NCI-H1694 (cell line): ENCODE measurements at regions not wholly inside any gene's neighbourhood (a gene's known extent, or its start where the extent isn't known, plus 50 kb on each side); places are given as distances from the start of the nearest gene placed in this dataset.
"Not testable (repeated sequence)": the region's sequence is repeated elsewhere in the genome, so short reads cannot be mapped to it uniquely, and the experiment has no call there.

ENCODE experiments used
- DNase-seq: peaks from one replicate; lab custom pipeline; 2025; lab: John Stamatoyannopoulos, UW

GRCh38 chr2:23021311-23022120 is 363.5 kb upstream of the KLHL29 start:
- no peak for DNase-seq

DNA sequence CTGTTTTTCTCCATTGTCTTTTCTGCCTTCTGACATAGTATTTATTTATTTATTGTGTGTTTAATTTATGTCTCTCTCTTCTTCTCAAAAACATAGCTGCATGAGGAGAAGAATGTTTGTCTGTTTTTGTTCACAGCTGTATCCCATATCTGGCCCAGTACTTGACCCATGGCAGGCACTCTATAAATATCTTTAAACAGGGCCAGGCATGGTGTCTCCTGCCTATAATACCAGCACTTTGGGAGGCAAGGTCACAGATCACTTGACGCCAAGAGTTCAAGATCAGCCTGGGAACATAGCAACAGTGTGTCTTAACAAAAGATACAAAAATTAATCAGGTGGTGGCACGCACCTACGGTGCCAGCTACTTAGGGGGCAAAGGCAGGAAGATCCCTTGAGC is 361.3 kb upstream of the KLHL29 start:
- DNase-seq, result no peak

- DNase-seq, result no peak
Observed at GRCh38 chr2:23026671-23027070, 358.3 kb upstream of the KLHL29 start.

GRCh38 chr2:23027396-23027795 is 357.6 kb upstream of the KLHL29 start:
- no peak for DNase-seq

- DNase-seq, result no peak
Observed at GRCh38 chr2:23028106-23028505, 356.9 kb upstream of the KLHL29 start.

DNA sequence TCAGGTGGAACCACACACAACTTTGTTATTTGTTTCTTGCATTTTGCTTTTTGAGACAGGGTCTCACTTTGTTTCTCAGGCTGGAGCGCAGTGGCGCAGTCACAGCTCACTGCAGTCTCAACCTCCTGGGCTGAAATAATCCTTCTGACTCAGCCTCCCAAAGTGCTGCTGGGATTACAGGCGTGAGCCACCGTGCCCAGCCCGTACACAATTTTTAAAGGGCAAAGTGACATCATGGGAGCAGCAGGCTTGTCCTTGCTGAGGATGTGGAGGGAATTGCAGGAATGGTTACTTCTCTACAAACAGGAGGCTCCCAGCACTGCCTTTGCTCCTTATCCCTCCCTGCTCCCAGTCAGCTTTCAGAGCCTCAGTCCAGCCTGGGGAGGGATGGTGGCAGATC is 355.9 kb upstream of the KLHL29 start:
- DNase-seq, result no peak

DNA sequence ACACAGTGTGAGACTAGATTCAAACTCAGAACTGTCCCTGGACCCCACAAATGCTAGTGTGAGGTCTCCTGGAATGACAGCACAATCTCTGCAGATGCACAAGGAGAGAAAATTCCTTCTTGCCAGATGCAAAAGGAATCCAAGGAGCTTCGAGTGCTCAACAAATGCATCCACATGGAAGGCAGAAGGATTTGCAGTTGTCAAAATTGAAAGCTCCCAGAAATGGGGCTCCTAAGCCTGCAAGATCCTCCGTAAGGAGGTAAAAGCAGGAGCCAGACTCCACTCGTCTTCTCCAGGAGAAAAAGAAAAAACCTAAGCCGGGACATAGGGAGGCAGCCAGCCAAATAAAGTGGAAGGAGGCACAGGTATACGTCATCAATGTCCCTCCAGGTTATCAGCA is 355.0 kb upstream of the KLHL29 start:
- DNase-seq, result no peak

DNA sequence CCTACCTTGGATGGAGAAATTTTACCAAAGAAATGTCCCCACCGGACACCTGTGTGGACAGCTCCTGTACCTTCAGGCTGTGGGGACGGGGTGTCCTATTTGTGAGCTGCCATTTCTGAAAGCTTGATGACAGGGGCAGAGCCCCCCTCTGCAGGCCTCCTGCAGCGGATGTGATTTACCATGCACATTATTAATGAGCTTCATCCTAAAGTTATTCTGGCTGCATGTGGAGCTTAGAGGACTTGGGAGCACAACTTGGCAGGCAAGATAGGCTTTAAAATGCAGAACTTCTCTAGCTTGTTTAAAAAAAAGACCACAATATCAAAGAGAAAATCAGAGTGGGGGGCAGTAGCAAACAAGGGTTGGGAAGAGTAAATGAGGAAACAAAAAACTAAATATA is 350.0 kb upstream of the KLHL29 start:
- no peak for DNase-seq

- DNase-seq, result no peak
Observed at GRCh38 chr2:23036629-23037028, 348.4 kb upstream of the KLHL29 start.

GRCh38 chr2:23037596-23037995 is 347.4 kb upstream of the KLHL29 start:
- no peak for DNase-seq

- DNase-seq, result no peak
Observed at GRCh38 chr2:23041443-23041842, 343.5 kb upstream of the KLHL29 start.

DNA sequence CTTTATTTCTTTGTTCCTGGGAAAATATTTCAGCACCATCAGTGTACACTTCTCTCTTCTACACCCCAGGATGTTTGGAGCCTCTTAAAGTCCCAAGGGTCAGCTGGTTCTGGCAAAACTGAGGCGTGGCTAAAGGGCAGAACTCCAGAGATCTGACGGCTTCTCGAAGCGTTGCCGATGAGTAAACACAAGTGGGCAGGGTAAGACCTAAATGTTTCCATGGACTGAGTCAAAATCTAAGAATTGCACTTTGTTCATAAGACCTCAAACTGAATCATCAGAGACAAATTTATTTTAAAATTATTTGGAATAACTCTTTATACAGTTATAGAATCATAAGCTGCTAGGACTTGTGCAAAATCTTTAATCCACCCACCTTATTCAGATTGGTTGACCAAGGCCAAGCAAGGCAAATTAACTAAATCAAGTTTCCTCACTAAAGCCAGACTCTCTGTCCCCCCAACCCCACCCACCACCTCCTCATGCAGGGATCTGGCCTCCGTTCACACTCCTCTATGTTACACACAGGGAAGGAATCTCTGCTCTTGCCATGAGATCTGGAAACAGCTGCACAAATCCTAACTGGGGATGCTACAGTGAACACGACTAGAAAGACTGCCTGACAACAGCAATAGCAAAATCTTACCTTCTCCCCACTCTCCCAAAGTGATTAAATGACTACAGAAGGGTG is 342.6 kb upstream of the KLHL29 start:
- no peak for DNase-seq

DNA sequence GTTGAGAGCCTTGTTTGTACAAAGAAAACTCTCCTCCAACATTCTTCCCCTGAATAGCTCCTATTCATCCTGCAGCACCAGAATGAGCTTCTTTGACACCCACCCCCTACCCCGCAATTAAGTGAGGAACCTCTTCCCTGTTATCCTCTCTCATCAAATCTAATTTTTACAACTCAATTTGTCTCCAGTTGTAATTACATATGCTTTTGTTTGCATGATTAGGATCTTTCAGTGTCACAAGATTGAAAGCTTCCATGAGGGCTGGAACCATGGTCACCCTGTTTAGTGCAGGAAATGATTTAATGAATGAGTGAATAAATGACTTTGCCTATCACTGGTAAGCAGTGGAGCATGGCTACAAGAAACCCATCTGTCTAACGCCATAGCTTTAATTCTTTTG is 334.6 kb upstream of the KLHL29 start:
- no peak for DNase-seq

- no peak for DNase-seq
Observed at GRCh38 chr2:23053601-23054000, 331.4 kb upstream of the KLHL29 start.

GRCh38 chr2:23055251-23055650 is 329.7 kb upstream of the KLHL29 start:
- DNase-seq, result no peak

- not testable (repeated sequence) for DNase-seq
Observed at GRCh38 chr2:23056846-23057245, 328.1 kb upstream of the KLHL29 start.

- DNase-seq, result no peak
Observed at GRCh38 chr2:23058435-23058834, 326.5 kb upstream of the KLHL29 start.

DNA sequence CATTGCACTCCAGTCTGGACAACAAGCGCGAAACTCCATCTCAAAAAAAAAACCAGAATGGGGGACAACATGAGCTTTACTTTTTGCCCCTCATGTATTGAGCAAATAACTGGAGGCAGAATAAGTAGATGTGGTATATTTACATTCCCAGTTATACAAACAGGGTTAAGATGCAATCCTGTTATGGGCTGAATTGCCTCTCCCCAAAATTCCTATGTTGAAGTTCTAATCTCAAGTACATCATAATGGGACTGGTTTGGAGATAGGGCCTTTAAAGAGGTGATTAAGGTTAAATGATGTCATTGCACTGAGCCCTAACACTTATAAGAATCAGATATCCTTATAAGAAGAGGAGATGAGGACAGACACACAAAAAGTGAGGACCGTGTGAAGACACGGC is 319.8 kb upstream of the KLHL29 start:
- DNase-seq, result no peak

GRCh38 chr2:23065936-23066335 is 319.0 kb upstream of the KLHL29 start:
- no peak for DNase-seq

GRCh38 chr2:23066686-23067085 is 318.3 kb upstream of the KLHL29 start:
- no peak for DNase-seq

GRCh38 chr2:23069156-23069555 is 315.8 kb upstream of the KLHL29 start:
- no peak for DNase-seq

DNA sequence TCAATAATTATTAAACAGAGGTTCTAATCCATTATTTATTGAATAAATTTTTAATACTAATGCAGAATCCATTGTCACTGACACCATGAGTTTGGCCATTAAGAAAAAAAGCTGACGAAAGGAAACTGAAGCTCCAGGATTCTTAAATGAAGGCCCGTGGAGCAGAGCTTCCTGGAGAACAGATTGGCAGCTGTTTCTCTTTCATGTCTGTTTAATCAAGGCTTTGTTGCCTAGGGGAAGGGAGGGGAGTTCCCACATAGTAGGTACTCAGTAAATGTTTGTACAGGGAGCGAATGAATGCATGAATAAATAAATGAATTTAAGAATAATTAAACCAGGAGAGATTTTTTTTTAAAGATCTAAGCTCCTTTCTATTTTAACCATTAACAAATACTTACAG is 315.1 kb upstream of the KLHL29 start:
- no peak for DNase-seq

- no peak for DNase-seq
Observed at GRCh38 chr2:23073056-23073455, 311.9 kb upstream of the KLHL29 start.

GRCh38 chr2:23073671-23074070 is 311.3 kb upstream of the KLHL29 start:
- DNase-seq, result no peak
